Right lung (tissue), 2 donors: ENCODE measurements at regions not wholly inside any gene's neighbourhood (a gene's known extent, or its start where the extent isn't known, plus 50 kb on each side); places are given as distances from the start of the nearest gene placed in this dataset.

ENCODE experiments used
- DNase-seq, 2 donors: peaks; one replicate each; pipeline ENCODE4 v3.0.0-alpha.2; 2013

DNA sequence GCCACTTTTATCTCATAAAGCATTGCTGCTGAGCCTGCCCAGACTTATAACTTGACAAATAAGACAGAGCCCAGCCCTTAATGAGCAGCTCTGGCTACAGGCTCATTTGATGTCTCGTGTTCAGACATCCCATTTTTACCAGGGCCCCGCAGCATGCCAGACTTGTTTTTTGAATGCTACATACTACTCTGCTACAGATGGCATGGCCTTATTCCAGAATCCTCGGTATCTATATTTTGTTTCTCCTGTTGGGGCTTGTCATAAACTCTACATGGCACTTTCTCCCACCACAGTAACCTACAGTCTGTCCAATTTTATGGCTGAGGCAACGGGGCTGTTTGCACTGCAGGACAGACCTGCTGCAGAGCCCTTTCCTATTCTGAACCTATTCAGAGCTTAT lies 179.0 kb upstream of the DDX18 start:
- no peak for DNase-seq

GRCh38 chr2:117639401-117639800 lies 175.1 kb upstream of the DDX18 start:
- DNase-seq, result no peak

DNA sequence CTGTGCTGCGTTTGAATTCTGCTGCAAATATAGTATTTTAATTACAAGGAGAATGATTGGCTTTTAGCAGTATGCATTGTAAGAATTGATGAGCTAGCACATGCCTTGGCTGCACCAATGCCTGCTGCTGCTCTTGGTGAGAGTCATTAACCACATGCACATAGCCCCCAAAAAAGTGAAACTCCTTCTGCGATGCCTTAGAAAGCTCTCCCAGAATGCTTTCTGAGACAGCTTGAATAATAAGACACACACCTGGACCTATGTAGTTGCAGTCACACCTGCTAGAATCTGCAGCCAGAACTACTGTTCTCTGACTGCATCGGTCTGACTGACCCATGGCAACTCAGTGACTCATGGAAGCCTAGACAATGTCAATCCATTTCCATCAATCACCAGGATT lies 170.1 kb upstream of the DDX18 start:
- no peak for DNase-seq

GRCh38 chr2:117645458-117645857 lies 169.0 kb upstream of the DDX18 start:
- DNase-seq, result no peak

- no peak for DNase-seq
These were observed 168.4 kb upstream of the DDX18 start for GRCh38 chr2:117646099-117646498.

GRCh38 chr2:117646872-117647271 lies 167.6 kb upstream of the DDX18 start:
- DNase-seq, result no peak

GRCh38 chr2:117656546-117656945 lies 157.9 kb upstream of the DDX18 start:
- DNase-seq, result no peak

GRCh38 chr2:117661619-117662018 lies 152.9 kb upstream of the DDX18 start:
- DNase-seq, result no peak

DNA sequence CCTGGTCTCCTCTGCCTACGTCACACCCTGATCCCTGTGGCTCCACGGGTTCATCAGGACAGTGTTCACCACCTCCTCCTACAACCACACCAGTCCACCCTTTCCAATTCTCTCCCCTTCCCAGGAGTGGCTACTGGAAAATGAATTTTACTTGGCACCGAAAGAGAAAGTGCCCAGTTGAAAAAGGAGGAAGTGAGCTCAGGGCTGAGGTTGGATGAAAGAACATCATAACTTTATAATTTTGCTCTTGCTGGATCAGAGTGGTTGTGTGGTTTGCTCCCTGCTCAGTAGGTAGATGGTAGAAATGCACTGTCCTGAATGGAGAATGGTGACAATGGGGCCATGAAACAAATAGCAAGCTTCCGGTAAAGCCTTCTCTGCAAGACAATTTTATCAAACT lies 140.3 kb upstream of the DDX18 start:
- DNase-seq, result no peak

DNA sequence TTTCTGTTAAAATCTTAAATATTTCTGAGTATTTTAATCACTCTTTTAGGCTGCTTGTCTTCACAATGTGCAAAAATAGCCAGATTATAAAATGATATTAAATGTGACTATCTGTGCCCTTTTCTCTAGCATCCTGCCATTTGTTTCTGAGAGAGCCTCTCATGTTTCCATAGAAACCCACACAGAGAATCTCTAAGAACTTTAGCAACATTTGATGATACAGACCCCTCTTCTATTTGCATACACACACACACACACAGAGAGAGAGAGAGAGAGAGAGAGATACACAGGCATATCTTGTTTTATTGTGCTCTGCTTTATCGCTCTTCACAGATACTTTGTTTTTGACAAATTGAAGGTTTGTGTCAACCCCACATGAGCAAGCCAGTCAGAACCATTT lies 134.5 kb upstream of the DDX18 start:
- no peak for DNase-seq

- no peak for DNase-seq
These were observed 129.6 kb upstream of the DDX18 start for GRCh38 chr2:117684919-117685318.

DNA sequence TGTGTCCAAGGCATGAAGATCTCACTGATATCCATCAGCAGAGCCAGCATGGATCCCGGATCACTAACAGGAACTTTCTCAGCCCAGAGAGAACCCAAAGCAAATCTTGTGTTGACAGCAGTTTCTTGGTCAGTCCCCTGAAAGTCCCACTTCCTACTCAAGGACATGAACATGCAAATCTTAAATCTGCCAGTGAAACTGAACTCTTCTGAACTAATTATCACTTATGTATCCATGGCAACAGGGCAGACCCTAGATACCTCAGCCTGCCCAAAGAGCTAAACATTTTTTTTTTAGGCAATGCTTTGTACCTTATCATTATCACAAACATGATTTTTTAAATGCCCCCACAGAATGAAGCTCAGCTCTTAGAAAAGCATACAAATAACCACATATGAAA lies 127.8 kb upstream of the DDX18 start:
- DNase-seq, result no peak

DNA sequence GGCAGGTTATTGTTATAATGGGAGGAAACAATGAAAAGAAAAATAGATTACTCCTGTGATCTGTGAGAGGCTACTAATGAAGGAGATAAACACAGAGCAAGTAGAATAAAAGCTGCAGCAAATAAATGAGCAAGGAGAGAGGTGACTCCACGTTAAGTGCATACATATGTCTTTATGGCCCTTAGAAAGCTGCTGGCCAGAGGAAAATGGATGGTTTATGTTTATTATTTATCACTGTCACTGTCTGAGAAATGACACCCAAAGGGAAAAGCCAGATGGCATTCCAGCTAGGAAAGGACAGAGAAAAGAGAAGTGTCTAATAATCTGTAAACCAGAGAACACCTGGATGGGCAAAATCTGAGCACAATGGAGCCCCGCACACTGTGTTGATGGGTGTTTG lies 122.9 kb upstream of the DDX18 start:
- DNase-seq, result no peak

GRCh38 chr2:117692001-117692763 lies 122.3 kb upstream of the DDX18 start:
- no peak for DNase-seq

- DNase-seq, result no peak
These were observed 121.3 kb upstream of the DDX18 start for GRCh38 chr2:117693154-117693553.

GRCh38 chr2:117693651-117694050 lies 120.8 kb upstream of the DDX18 start:
- DNase-seq, result no peak

GRCh38 chr2:117698287-117698686 lies 116.2 kb upstream of the DDX18 start:
- DNase-seq, result no peak

GRCh38 chr2:117698819-117699218 lies 115.7 kb upstream of the DDX18 start:
- no peak for DNase-seq

DNA sequence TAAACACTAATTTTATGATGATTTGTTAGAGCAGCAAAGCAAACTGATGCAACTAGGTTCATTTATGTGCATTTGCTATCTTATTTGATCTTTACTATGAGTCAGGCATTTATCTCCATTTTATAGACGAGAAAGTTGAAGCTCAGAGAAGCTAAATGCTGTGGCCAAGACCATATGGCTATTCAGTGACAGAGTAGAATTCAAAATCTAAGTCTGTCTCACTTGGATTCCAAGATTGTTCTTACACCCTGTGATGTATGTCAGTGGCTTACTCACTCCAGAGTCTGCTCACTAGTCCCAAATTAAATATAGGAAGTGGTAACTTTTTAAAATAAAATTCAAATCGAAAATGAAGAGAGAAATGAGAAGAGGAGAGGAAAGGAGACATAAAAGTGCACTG lies 114.0 kb upstream of the DDX18 start:
- no peak for DNase-seq

- DNase-seq, result no peak
These were observed 113.1 kb upstream of the DDX18 start for GRCh38 chr2:117701365-117701764.

DNA sequence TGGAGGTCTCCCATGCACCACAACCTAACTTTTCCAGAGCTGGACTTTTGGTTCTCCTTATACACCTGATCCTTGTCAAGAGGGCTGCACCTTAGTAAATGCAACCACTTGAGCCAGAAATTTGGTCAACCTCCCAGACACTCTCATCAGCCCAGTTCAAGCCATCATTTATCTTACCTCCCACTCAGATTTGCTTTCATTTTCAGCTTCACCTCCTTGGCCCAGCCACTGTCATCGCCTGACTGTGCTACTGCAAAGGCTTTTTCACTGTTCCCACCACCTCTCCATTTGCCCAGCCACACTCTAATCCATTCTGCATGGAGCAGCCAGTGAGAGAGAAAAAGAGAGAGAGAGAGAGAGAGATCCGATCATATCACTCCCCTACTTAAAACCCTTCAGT lies 112.4 kb upstream of the DDX18 start:
- DNase-seq, result no peak

DNA sequence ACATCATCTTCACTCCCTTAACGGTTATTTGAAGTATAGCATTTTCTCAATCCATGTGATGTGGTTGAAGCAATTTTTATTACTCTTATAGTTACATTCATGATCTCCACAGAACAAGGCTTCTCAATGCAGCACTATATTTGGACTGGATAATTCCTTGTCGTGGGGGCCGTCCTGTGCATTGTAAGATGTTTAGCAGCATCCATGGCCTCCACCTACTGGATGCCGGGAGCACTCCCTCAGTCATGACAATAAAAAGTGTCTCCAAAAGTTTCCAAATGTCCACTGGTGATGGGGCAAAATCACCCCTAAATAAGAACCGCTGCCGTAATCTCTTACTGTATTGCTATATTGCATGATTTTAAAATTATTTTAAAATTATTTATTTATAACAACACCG lies 110.6 kb upstream of the DDX18 start:
- DNase-seq, result no peak

DNA sequence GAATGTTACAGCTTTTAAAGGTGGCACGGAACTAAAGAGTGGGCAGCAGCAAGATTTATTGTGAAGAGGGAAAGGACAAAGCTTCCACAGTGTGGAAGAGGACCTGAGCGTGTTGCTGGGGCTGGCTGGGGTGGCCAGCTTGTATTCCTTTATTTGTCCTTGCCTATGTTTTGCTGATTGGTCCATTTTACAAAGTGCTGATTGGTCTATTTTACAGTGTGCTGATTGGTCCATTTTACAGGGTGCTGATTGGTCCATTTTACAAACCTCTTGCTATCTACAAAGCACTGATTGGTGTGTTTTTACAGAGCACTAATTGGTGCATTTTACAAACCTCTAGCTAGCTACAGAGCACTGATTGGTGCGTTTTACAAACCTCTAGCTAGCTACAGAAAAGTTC lies 109.7 kb upstream of the DDX18 start:
- DNase-seq, result no peak

DNA sequence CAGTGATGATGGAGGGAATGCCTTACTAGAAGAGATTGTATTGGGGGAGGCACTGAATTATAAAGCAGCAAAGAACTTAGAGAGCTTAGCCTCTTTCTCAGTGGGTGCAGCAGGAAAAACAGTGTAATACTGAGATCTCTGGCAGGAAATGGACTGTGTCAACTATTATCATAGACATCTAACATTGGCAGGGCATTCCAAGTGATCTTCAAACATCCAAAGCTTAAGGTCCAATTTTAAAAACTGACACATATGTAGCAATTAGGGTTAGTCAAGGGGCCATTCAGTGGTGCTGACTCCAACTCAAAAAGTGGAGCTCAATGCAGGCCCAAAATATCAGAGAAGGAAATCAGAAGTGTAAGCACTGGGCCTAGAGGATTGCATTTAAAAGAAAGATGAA lies 106.6 kb upstream of the DDX18 start:
- no peak for DNase-seq
